Stimulated activated CD4-positive, alpha-beta T cell treated with anti-CD3 and anti-CD28 coated beads, TNF-alpha, amount 100 ng/mL, for 1 hour (primary cell): ENCODE measurements at regions not wholly inside any gene's neighbourhood (a gene's known extent, or its start where the extent isn't known, plus 50 kb on each side); places are given as distances from the start of the nearest gene placed in this dataset.
"Not testable (repeated sequence)": the region's sequence is repeated elsewhere in the genome, so short reads cannot be mapped to it uniquely, and the experiment has no call there.

Experiments used
- DNase-seq, 3 donors: peaks; one replicate each; pipeline ENCODE4 v3.0.0-alpha.2; 2020; ENCODE audit warnings: low read depth in 3 of 3, low spot score in 1 of 3

DNA sequence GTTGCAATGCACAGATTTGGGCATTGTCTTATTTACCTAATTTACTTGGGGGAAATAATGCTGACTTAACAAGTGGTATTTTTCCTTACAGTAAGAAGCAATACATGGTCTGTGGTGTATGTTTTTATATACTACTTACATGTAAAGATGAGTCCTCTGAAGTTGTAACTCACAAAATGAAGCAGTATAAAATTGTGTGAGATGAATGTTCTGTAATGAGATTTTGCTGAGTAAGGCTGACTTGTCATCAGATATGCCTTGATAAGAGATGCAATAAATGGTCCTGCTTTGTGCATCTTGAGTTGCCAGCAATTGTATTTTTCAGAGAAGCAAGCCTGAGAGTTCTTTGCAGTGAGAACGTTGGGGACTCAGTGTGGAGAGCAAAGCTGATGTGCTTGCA, 92.2 kb upstream of the GNAQ start:
- DNase-seq = no peak

- no peak for DNase-seq
These were observed 91.0 kb upstream of the GNAQ start for GRCh38 chr9:78122631-78123030.

DNA sequence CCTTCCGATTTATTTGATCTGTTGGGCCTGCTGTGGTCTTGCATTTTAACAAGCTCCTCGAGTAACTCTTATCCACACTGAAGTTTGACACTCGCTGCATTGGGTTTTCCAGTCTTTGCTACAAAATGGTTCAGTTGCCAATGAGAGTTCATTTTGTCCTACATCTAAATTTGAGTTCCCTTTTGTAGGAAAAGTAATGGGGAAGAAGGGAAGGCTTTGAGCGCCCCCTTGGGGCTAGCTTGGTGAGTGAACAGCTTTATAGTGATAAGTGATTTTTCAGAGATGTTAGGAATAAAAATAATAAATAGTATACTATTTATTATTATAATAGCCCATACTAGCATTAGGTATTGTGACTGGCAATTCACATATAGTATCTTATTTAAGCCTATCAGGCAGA, 89.9 kb upstream of the GNAQ start:
- peak; percentile 11 to 35 (median 28) for DNase-seq

DNA sequence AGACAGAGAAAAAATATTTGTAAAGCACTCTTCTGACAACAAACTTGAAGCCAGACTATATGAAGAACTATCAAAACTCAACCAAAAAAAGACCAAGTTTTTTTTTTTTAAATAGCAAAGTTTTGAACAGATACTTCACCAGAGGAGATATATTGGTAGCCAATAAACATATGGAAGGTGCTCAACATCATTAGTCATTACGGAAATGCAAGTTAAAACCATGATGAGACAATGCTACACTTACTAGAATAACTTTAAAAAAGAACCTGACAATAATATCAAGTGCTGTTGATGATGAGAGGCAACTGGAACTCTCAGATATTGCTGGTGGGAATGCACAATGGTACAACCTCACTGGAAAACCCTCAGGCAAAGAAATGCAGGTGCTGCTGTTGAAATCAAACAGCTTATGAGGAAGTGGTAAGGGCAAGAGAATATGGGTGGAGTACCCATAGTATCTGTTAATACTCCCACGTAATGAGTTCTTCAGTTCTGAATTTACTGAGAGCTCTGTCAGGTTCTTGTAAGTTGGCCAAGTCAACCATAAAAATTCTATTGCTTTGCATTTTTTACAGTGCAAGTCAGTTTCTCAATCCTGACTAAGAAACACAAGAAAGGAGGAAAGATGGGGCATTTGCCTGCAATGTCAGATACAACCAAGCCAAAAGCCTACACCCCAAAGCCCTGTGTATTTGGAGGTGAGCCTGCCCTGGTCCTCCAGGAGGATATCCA, 87.3 kb upstream of the GNAQ start:
- no peak for DNase-seq

- DNase-seq = no peak
These were observed 83.5 kb upstream of the GNAQ start for GRCh38 chr9:78115073-78115472.

DNA sequence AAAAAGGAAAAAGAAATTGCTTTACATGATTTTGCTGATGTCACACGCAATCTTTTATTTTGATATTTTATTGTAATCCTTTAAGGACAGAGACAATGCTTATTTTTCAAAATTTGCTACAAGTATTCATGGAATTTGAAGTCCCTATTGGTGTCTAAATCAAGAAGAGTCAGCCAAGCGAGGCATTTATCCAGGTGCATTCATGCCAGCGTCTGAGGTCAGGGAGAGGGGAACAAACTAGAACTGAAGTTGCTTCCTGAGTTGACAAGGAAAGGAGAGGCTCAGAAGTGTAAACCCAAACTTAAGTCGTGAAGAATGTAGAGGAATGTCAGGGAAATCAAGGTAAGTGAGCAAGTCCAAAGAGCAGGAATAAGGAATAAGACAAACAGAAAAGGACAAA, 83.0 kb upstream of the GNAQ start:
- DNase-seq = no peak

- no peak for DNase-seq
These were observed 80.8 kb upstream of the GNAQ start for GRCh38 chr9:78112406-78112805.

GRCh38 chr9:78112004-78112403, 80.4 kb upstream of the GNAQ start:
- DNase-seq = no peak

GRCh38 chr9:78109075-78109474, 77.5 kb upstream of the GNAQ start:
- no peak for DNase-seq

DNA sequence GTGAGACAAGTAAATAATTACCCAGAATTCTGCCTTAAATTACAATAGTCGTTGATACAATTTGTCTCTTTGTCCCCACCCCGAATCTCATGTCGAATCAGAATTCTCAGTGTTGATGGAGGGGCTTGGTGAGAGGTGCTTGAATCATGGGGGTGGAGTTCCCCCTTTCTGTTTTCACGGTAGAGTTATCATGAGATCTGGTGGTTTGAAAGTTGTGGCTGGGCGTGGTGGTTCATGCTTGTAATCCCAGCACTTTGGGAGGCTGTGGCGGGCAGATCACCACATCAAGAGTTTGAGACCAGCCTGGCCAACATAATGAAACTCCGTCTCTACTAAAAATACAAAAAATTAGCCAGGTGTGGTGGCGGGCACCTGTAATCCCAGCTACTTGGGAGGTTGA, 75.0 kb upstream of the GNAQ start:
- not testable (repeated sequence) for DNase-seq

GRCh38 chr9:78103971-78104433, 72.4 kb upstream of the GNAQ start:
- no peak for DNase-seq

DNA sequence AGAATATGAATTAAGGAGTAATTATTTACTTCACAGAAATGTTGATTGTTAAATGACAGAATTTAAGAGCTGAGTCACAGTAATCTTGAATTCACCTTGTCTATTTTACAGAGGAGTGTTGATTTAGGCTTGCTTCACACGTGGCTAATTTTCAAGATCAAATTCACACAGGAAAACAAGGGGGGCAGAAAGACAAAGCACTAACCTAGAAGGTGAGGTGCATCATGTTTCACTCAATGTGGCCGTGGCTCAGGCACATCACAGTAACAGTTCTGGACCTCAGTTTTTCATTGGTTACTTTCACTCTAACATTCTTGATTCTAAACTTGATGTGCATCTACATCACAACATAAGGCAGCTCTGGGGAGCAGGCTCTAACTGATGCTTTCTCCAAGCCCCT, 69.6 kb upstream of the GNAQ start:
- no peak for DNase-seq

- DNase-seq = no peak
These were observed 65.9 kb upstream of the GNAQ start for GRCh38 chr9:78097541-78097940.

GRCh38 chr9:78091731-78092130, 60.1 kb upstream of the GNAQ start:
- DNase-seq = no peak

- no peak for DNase-seq
These were observed 57.5 kb upstream of the GNAQ start for GRCh38 chr9:78089111-78089510.

DNA sequence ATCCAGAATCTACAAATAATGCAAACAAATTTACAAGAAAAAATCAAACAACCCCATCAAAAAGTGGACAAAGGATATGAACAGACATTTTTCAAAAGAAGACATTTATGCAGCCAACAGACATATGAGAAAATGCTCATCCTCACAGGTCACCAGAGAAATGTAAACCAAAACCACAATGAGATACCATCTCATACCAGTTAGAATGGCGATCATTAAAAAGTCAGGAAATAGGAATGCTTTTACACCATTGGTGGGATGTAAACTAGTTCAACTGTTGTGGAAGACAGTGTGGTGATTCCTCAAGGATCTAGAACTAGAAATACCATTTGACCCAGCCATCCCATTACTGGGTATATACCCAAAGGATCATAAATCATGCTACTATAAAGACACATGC, 56.6 kb upstream of the GNAQ start:
- not testable (repeated sequence) for DNase-seq
